ENCODE measurements at regions not wholly inside any gene's neighbourhood (a gene's known extent, or its start where the extent isn't known, plus 50 kb on each side); places are given as distances from the start of the nearest gene placed in this dataset.

DNA sequence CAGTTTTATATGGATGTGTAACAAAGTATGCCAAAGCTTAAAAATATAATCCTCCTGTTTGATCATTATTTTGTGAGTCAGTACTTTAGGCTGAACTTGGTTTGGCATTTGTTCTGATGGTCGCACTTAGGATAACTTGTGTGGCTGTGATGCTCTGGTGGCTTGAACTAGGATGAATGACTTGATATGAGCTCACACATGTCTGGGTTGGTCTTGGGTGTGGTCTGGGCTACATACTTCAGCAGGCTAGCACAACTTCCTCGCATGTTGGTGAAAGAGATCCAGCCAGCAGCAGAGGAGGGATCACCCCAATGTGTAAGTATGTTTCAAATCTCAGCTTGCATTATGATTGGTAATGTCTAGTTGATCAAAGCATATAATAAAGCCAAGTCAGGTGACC, 969.1 kb upstream of the PCDH9 start:
- Histone ChIP-seq H3K4me1 (ENCODE audit: control insufficient read depth, insufficient read depth, low read length) (no peaks in the 10 kb centered on the region), H3K36me3 (ENCODE audit: control insufficient read depth, insufficient read depth, low read length) (no peaks in the 10 kb centered on the region), H3K27ac (ENCODE audit: insufficient read depth, low read depth, low read length, poor library complexity, severe bottlenecking) (no peak overlapping the region), H3K4me3 (ENCODE audit: insufficient read depth, low read depth, low read length) (no peak overlapping the region), H3K9me3 (ENCODE audit: control insufficient read depth, low read length) (no peaks in the 10 kb centered on the region), H3K27me3 (ENCODE audit: control insufficient read depth, insufficient read depth, low read length, poor library complexity, severe bottlenecking) (no peaks in the 10 kb centered on the region)
- 89 to 92% methylated on average over 2 of the region's 2 CpGs for WGBS, 2 experiments

DNA sequence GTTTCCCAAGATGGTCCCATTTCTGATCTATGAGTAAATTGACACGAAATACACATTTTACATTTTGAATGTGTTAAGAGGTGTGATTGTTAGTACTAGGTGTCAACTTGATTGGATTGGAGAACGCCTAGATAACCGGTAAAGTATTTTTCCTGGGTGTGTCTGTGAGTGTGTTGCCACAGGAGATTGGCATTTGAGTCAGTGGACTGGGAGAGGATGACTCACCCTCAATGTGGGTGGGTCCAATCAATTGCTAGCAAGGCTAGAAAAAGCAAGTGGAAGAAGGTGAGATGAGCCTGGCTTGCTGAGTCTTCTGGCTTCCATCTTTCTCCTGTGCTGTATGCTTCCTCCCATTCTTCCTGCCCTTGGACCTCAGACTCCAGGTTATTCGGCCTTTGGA, 960.7 kb upstream of the PCDH9 start:
- no peak overlapping the region for H3K4me3 ChIP-seq (ENCODE audit: insufficient read depth, low read depth, low read length)
- WGBS, 2 experiments: 95% methylated on average over 4 of the region's 4 CpGs
- no peaks in the 10 kb centered on the region for H3K27me3 ChIP-seq (ENCODE audit: control insufficient read depth, insufficient read depth, low read length, poor library complexity, severe bottlenecking)
- no peak overlapping the region for H3K27ac ChIP-seq (ENCODE audit: insufficient read depth, low read depth, low read length, poor library complexity, severe bottlenecking)
- no peaks in the 10 kb centered on the region for H3K4me1 ChIP-seq (ENCODE audit: control insufficient read depth, insufficient read depth, low read length)
- H3K36me3 ChIP-seq (ENCODE audit: control insufficient read depth, insufficient read depth, low read length): no peaks in the 10 kb centered on the region
- no peaks in the 10 kb centered on the region for H3K9me3 ChIP-seq (ENCODE audit: control insufficient read depth, low read length)

DNA sequence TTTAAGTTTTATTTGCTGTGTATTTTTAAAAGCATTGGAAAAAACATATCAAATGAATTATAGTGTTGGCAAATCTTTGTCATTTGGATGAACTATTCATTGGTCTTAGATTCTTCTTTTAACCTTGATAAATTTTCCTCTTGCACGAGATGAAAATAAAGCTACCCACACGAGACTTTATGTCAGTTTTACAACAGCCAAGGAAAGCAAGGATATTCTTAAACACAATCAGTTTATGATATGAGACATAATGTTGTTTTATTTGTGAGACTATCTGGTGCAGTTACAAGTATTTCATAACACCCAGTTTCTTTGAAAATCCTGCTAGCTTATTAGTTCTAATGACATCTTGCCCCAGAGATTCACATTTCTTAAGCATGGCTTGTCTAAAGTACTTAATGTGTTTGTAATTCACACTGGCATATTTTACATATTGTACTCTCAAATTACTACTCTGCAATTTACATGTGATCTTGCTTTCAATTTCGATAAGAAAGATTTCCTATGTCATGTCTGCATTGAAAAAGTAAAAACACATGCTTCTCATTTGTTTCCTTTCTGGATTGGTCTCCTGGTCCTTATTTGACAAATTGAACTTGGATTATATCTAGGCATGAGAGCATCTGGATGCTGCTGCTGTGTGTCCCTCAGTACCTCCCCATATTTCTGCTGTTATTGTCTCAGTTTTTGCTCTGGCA, 955.5 kb upstream of the PCDH9 start:
- Histone ChIP-seq H3K36me3 (ENCODE audit: control insufficient read depth, insufficient read depth, low read length) (no peaks in the 10 kb centered on the region), H3K4me3 (ENCODE audit: insufficient read depth, low read depth, low read length) (no peak overlapping the region), H3K27ac (ENCODE audit: insufficient read depth, low read depth, low read length, poor library complexity, severe bottlenecking) (no peak overlapping the region), H3K4me1 (ENCODE audit: control insufficient read depth, insufficient read depth, low read length) (no peaks in the 10 kb centered on the region), H3K9me3 (ENCODE audit: control insufficient read depth, low read length) (no peaks in the 10 kb centered on the region), H3K27me3 (ENCODE audit: control insufficient read depth, insufficient read depth, low read length, poor library complexity, severe bottlenecking) (no peaks in the 10 kb centered on the region)
- 89 to 95% methylated on average over 1 to 3 of the region's 3 CpGs for WGBS, 2 experiments

DNA sequence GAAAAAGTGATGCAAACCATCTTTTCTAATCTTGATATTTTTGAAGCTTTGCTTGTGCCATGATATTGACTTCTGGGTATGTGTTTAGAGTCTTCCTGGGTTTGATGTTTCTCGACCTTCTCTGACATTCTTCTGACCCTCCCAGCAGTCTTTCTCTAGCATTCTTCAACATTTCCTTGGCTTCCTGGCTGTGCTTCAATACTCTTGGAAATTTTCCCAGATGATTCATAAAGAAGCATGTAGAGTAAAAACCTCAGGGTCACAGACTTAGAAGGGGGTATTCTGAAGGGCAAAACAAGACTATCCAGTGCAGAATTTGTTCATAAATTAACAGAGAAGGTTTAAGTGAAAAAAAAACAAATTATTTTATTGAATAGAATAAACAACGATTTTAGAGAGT, 946.3 kb upstream of the PCDH9 start:
- no peaks in the 10 kb centered on the region for H3K9me3 ChIP-seq (ENCODE audit: control insufficient read depth, low read length)
- H3K4me3 ChIP-seq (ENCODE audit: insufficient read depth, low read depth, low read length): no peak overlapping the region
- H3K36me3 ChIP-seq (ENCODE audit: control insufficient read depth, insufficient read depth, low read length): no peaks in the 10 kb centered on the region
- no peaks in the 10 kb centered on the region for H3K4me1 ChIP-seq (ENCODE audit: control insufficient read depth, insufficient read depth, low read length)
- H3K27me3 ChIP-seq (ENCODE audit: control insufficient read depth, insufficient read depth, low read length, poor library complexity, severe bottlenecking): no peaks in the 10 kb centered on the region
- 69 to 71% methylated on average over 1 of the region's 2 CpGs for WGBS, 2 experiments
- H3K27ac ChIP-seq (ENCODE audit: insufficient read depth, low read depth, low read length, poor library complexity, severe bottlenecking): no peak overlapping the region

DNA sequence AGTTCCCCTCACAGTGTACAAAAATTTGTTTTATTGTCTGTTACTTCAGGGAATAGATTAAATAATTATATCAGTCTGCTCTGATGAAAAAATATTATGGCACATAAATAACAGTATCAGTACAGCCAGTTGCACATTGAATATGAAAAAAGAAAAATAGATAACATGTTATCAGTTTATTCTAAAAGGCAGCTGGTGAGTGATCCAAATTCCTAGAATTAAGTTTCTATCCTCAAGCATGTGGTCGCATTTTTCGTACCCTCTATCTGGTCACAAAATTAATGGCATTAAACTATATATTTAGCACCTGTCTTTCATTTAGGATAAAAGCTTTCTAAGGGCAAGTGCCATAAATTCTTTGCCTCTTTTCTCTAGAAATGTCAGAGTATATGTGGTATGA, 944.8 kb upstream of the PCDH9 start:
- no peaks in the 10 kb centered on the region for H3K27me3 ChIP-seq (ENCODE audit: control insufficient read depth, insufficient read depth, low read length, poor library complexity, severe bottlenecking)
- no peaks in the 10 kb centered on the region for H3K36me3 ChIP-seq (ENCODE audit: control insufficient read depth, insufficient read depth, low read length)
- 100% methylated on average over 2 of the region's 2 CpGs; no CpG with 5 or more reads in 1 of the 2 experiments for WGBS, 2 experiments
- H3K4me3 ChIP-seq (ENCODE audit: insufficient read depth, low read depth, low read length): no peak overlapping the region
- no peaks in the 10 kb centered on the region for H3K4me1 ChIP-seq (ENCODE audit: control insufficient read depth, insufficient read depth, low read length)
- no peak overlapping the region for H3K27ac ChIP-seq (ENCODE audit: insufficient read depth, low read depth, low read length, poor library complexity, severe bottlenecking)
- no peaks in the 10 kb centered on the region for H3K9me3 ChIP-seq (ENCODE audit: control insufficient read depth, low read length)

DNA sequence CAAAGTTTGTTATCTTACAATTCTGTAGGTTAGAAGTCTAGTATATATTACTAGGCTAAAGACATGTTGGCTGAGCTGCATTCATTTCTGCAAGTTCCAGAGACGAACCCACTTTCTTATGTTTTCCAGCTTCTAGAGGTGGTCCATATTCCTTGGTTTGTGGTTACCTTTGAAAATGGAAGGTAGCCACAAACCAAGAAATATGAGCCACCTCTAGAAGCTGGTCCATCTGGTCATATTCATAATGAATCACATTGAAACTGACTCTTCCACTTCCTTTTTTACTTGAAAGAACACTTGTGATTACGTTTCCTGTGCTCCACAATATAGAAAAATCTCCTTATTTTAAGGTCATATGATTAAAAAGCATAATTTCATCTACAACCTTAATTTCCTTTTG, 943.0 kb upstream of the PCDH9 start:
- 88 to 90% methylated on average over 2 of the region's 2 CpGs for WGBS, 2 experiments
- Histone ChIP-seq H3K27me3 (ENCODE audit: control insufficient read depth, insufficient read depth, low read length, poor library complexity, severe bottlenecking) (no peaks in the 10 kb centered on the region), H3K4me3 (ENCODE audit: insufficient read depth, low read depth, low read length) (no peak overlapping the region), H3K27ac (ENCODE audit: insufficient read depth, low read depth, low read length, poor library complexity, severe bottlenecking) (no peak overlapping the region), H3K36me3 (ENCODE audit: control insufficient read depth, insufficient read depth, low read length) (no peaks in the 10 kb centered on the region), H3K4me1 (ENCODE audit: control insufficient read depth, insufficient read depth, low read length) (no peaks in the 10 kb centered on the region), H3K9me3 (ENCODE audit: control insufficient read depth, low read length) (no peaks in the 10 kb centered on the region)

DNA sequence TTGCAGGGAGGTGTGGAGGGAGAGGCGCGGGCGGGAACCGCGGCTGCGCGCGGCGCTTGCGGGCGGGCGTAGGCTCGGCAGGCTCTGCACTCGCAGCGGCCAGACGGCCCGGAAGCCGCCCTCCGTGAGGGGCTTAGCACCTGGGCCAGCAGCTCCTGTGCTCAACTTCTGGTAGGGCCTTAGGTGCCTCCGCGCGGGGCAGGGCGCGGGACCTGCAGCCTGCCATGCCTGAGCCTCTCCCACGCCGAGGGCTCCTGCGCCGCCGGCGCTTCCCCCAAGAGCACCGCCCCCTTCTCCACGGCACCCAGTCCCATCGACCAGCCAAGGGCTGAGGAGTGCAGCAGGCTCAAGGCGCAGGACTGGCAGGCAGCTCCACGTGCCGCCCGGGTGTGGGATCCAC, 940.8 kb upstream of the PCDH9 start:
- Histone ChIP-seq H3K27me3 (ENCODE audit: control insufficient read depth, insufficient read depth, low read length, poor library complexity, severe bottlenecking) (no peaks in the 10 kb centered on the region), H3K27ac (ENCODE audit: insufficient read depth, low read depth, low read length, poor library complexity, severe bottlenecking) (no peak overlapping the region), H3K4me3 (ENCODE audit: insufficient read depth, low read depth, low read length) (no peak overlapping the region), H3K36me3 (ENCODE audit: control insufficient read depth, insufficient read depth, low read length) (no peaks in the 10 kb centered on the region), H3K9me3 (ENCODE audit: control insufficient read depth, low read length) (no peaks in the 10 kb centered on the region), H3K4me1 (ENCODE audit: control insufficient read depth, insufficient read depth, low read length) (no peaks in the 10 kb centered on the region)
- WGBS, 2 experiments: 98% methylated on average over 37 of the region's 37 CpGs

DNA sequence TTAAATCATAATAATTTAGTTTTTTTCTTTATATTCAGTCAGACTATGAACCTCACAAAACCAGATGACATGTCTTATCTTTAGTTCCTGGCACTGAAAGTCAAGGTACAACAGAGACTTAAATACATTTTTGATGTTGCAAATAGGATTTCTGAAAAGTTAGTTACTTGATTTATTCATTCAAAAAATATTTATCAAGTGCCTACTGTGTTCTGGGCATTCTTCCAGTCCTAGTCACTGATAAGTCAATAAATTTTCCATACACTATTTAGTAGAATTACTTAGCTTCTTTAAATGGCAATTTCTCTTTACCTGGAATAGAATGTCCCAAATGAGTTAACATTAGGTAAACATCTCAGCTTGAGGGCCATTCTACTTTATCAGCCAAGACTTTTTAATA, 938.3 kb upstream of the PCDH9 start:
- Histone ChIP-seq H3K4me3 (ENCODE audit: insufficient read depth, low read depth, low read length) (no peak overlapping the region), H3K27ac (ENCODE audit: insufficient read depth, low read depth, low read length, poor library complexity, severe bottlenecking) (no peak overlapping the region), H3K27me3 (ENCODE audit: control insufficient read depth, insufficient read depth, low read length, poor library complexity, severe bottlenecking) (no peaks in the 10 kb centered on the region), H3K9me3 (ENCODE audit: control insufficient read depth, low read length) (no peaks in the 10 kb centered on the region), H3K4me1 (ENCODE audit: control insufficient read depth, insufficient read depth, low read length) (no peaks in the 10 kb centered on the region), H3K36me3 (ENCODE audit: control insufficient read depth, insufficient read depth, low read length) (no peaks in the 10 kb centered on the region)

DNA sequence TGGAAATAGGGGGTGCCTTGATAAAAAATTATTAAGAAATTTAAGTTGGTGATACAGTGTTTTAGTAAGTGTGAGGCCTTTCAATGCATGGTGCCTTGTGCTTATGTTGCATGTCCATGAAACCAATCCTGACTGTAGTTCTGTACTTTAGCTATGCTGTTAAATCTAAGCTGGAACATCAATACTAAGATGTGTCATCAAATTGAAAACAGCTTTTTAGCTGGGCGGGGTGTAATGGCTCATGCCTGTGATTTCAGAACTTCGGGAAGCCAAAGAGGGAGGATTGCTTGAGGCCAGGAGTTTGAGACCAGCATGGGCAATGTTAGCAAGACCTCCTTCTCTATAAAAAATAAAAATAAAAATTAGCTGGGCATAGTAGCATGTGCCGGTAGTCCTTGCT, 930.3 kb upstream of the PCDH9 start:
- no peaks in the 10 kb centered on the region for H3K4me1 ChIP-seq (ENCODE audit: control insufficient read depth, insufficient read depth, low read length)
- no peak overlapping the region for H3K27ac ChIP-seq (ENCODE audit: insufficient read depth, low read depth, low read length, poor library complexity, severe bottlenecking)
- no peaks in the 10 kb centered on the region for H3K36me3 ChIP-seq (ENCODE audit: control insufficient read depth, insufficient read depth, low read length)
- H3K4me3 ChIP-seq (ENCODE audit: insufficient read depth, low read depth, low read length): no peak overlapping the region
- WGBS, 2 experiments: 90 to 93% methylated on average over 3 of the region's 3 CpGs
- no peaks in the 10 kb centered on the region for H3K27me3 ChIP-seq (ENCODE audit: control insufficient read depth, insufficient read depth, low read length, poor library complexity, severe bottlenecking)
- no peaks in the 10 kb centered on the region for H3K9me3 ChIP-seq (ENCODE audit: control insufficient read depth, low read length)

DNA sequence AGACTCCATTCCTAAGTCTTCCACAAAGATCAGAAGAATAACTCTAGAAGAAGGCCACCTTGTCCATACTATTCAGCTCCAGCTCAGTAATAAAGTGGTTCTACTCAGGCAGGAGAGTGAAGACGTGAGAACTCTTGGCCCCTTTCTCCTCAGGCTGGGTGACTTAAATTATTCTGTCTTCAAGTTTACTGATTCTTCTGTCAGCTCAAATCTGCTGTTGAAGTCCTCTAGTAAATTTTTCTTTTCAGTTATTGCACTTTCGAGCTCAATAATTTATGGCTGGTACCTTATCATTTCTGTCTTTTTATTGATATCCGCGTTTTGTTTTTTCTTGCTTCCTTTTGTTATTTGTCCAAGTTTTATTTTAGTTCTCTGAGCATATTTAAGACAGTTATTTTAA, 922.3 kb upstream of the PCDH9 start:
- 95 to 99% methylated on average over 2 to 4 of the region's 4 CpGs for whole genome bisulfite sequencing, 2 experiments
- Histone ChIP-seq H3K4me3 (ENCODE audit: insufficient read depth, low read depth, low read length) (no peak overlapping the region), H3K27ac (ENCODE audit: insufficient read depth, low read depth, low read length, poor library complexity, severe bottlenecking) (no peak overlapping the region), H3K27me3 (ENCODE audit: control insufficient read depth, insufficient read depth, low read length, poor library complexity, severe bottlenecking) (no peaks in the 10 kb centered on the region), H3K4me1 (ENCODE audit: control insufficient read depth, insufficient read depth, low read length) (no peaks in the 10 kb centered on the region), H3K36me3 (ENCODE audit: control insufficient read depth, insufficient read depth, low read length) (no peaks in the 10 kb centered on the region), H3K9me3 (ENCODE audit: control insufficient read depth, low read length) (no peaks in the 10 kb centered on the region)

DNA sequence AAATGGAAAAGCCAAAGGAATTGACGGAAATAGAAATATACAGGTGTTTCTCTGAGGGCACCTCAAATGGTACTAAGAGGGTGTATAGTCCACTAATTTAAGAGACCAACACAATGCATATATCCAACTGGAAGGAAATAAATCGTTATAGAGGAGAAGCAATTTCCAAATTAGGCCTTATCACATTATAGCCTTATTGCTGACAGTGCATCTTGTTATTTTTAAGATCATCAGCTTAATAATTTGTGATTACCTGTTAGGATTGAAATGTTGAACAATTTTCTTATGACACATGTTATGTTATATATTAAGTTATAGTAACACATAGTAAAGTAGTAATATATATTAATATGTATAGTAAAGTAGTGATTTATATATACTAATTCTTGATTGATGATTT, 915.7 kb upstream of the PCDH9 start:
- 83 to 100% methylated on average over 1 of the region's 2 CpGs for WGBS, 2 experiments
- Histone ChIP-seq H3K36me3 (ENCODE audit: control insufficient read depth, insufficient read depth, low read length) (no peaks in the 10 kb centered on the region), H3K27ac (ENCODE audit: insufficient read depth, low read depth, low read length, poor library complexity, severe bottlenecking) (no peak overlapping the region), H3K4me1 (ENCODE audit: control insufficient read depth, insufficient read depth, low read length) (no peaks in the 10 kb centered on the region), H3K27me3 (ENCODE audit: control insufficient read depth, insufficient read depth, low read length, poor library complexity, severe bottlenecking) (no peaks in the 10 kb centered on the region), H3K9me3 (ENCODE audit: control insufficient read depth, low read length) (no peaks in the 10 kb centered on the region), H3K4me3 (ENCODE audit: insufficient read depth, low read depth, low read length) (no peak overlapping the region)
